ENCODE measurements at regions not wholly inside any gene's neighbourhood (a gene's known extent, or its start where the extent isn't known, plus 50 kb on each side); places are given as distances from the start of the nearest gene placed in this dataset.

- TF ChIP-seq CTCF (IDR thresholded peaks at IDR 0.05; ENCODE audit: insufficient read depth, low read depth, low read length) = no peak
- no peak for TF ChIP-seq EZH2 (IDR thresholded peaks at IDR 0.05; ENCODE audit: insufficient read depth, low read length)
Measured at GRCh38 chr13:79149210-79149609, 256.8 kb downstream of the RBM26 start.

Measured in astrocyte (in vitro differentiated cells and primary cell).